CD4-positive, alpha-beta T cell treated with Interleukin-4 for 1 hour (primary cell): ENCODE measurements at regions not wholly inside any gene's neighbourhood (a gene's known extent, or its start where the extent isn't known, plus 50 kb on each side); places are given as distances from the start of the nearest gene placed in this dataset.
"Not testable (repeated sequence)": the region's sequence is repeated elsewhere in the genome, so short reads cannot be mapped to it uniquely, and the experiment has no call there.

Experiments
- DNase-seq, 2 donors: peaks; one replicate each; pipeline ENCODE4 v3.0.0-alpha.2; 2020 to 2022

DNA sequence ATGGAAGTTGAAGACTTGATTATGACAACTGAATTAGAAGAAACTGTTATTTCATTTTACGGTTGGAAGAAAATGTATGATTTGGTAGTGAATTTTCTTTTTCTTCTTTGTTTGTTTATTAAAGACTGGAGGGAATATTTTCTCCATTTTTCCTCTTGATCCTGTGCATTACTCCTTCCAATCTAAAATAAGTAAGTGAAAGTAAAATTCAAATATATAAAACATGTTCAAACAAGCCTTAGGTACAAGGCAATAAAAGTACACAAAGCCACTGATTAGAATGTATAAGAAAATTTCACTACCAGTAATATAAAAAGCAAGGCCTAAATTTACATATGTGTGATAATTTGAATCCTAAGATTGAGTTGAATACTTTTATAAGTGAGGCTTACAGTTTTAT is 181.2 kb upstream of the MME start:
- DNase-seq = no peak

GRCh38 chr3:154898443-154898842 is 181.7 kb upstream of the MME start:
- DNase-seq = no peak

DNA sequence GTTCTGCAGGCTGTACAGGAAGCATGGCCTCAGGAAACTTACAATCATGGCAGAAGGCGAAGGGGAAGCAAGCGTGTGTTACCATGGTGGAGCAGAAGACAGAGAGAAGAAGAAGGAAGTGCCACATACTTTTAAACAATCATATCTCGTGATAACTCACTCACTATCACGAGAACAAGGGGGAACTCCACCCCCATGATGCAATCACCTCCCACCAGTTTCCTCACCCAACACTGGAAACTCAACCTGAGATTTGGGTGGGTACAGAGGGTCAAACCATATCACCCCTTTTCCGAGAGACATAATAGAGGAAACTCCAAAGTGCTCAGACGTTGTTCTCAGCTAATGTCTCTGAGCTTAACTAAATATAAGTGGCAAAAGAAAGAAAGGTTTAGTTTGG is 186.3 kb upstream of the MME start:
- no peak for DNase-seq

GRCh38 chr3:154889227-154889634 is 190.9 kb upstream of the MME start:
- DNase-seq = no peak

- no peak for DNase-seq
Observed at GRCh38 chr3:154887869-154888268, 192.2 kb upstream of the MME start.

GRCh38 chr3:154886437-154886836 is 193.7 kb upstream of the MME start:
- no peak for DNase-seq

DNA sequence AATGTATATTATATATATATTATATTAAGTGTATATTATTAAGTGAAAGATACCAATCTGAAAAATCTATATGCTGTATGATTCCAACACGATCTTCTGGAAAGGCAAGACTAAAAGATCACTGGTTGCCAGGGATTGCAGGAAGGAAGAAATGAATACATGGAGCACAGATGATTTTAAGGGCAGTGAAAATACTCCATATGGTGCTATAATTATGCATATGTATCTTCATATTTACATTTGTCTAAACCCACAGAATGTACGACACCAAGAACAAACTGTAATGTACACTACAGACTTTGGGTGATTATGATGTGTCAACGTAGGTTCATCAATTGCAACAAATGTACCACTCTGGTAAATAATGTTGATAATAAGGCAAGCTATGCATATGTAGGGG is 194.7 kb upstream of the MME start:
- DNase-seq = no peak

DNA sequence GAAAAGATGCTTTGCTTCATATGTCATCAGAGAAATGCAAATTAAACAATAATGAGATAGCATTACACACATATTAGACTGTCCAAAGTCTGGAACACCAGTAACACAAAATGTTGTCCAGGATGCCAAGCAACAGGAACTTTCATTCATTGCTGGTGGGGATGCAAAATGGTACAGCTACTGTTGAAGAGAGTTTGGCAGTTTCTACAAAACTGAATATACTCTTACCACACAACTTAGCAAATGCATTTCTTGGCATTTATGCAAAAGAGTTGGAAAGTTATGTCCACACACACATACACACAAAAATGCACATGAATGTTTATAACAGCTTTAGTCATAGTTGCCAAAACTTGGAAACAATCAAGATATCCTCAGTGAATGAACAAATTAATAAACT is 195.2 kb upstream of the MME start:
- DNase-seq = no peak

- DNase-seq = no peak
Observed at GRCh38 chr3:154875142-154875541, 205.0 kb upstream of the MME start.

- DNase-seq = no peak
Observed at GRCh38 chr3:154872696-154873095, 207.4 kb upstream of the MME start.

DNA sequence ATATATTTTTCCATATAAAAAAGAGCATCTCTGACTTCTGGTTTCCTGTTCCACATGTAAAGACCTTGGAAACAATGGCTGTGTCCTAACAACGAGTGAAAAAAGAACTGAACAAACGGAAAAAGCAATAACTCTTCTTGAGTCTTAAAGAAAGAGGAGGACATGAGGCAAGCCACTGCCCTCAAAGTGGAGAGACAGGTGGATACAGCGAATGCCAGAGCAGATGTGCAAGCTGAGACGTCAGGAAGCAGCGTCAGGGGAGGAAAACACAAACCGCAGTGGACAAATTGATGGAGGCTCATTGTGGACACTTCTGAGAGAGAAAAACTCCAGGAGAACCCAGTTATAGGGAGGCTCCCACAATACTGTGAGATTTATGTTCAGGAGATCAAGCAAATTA is 208.0 kb upstream of the MME start:
- DNase-seq = no peak

- DNase-seq = no peak
Observed at GRCh38 chr3:154864947-154865346, 215.2 kb upstream of the MME start.

DNA sequence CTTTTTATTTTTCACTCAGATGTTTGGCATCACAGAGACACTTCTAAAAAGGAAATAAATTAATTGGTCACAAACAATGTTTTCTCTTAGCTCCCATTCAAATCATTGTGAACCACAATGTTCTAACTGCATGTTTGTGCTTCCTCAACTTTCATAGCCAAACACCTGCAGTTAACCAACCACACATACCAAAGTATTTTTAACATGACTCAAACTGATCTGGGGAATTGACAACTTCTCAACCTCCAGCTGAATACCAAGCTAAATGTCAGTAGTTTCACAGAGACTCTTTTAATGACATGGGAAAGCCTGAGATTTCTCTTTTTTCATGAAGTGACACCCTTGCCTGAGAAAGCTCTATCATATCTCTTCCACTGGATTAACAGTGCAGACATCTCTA is 217.9 kb upstream of the MME start:
- no peak for DNase-seq

DNA sequence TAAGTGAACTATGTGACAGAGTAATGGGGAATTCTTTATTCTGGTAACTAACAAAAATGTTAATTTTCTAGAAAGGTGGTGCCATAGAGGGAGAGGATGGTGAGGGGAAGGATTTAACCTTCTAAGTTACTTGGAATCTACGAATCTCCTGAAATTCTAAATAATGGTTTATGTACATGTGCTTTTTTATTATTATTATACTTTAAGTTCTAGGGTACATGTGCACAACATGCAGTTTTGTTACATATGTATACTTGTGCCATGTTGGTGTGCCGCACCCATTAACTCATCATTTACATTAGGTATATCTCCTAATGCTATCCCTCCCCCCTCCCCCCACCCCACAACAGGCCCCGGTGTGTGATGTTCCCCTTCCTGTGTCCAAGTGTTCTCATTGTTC is 227.1 kb upstream of the MME start:
- DNase-seq = not testable (repeated sequence)

GRCh38 chr3:154852515-154852914 is 227.6 kb upstream of the MME start:
- DNase-seq = no peak

- DNase-seq = no peak
Observed at GRCh38 chr3:154851644-154852043, 228.5 kb upstream of the MME start.

DNA sequence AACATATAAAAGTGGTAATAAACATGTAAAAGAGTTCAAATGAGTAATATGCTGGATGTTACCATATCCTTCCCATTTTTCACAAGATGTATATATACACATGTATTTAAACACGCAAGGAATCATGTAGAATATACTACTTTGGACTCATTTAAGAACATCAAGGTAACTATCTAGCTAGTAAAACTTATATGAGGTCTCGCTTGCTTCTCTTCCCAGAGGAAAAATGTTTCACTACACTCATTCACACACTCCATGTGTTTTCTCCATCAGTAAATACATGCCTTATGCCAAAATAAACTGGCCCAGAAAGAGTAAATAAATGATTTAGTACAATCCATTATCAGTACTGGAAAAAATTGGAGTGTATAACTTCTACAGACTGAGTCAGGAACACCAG is 229.2 kb upstream of the MME start:
- DNase-seq = no peak

DNA sequence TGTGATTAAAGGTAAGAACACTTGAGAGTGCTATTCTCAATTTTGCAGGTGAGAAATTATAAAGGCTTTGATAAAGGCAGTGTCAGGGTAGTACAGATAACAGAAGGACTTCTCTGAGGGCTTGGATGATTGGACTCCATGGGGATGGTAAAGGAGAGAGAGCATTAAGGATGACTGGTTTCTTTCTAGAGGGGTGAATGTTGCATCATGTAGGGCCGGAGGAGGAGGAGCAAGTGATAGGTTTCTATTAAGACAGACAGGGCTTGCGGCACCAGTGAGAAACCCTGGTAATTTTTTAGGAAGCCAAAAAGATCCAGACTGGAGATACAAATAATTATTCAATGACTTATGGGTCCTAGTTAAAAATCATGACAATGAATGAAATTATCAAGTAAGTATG is 230.7 kb upstream of the MME start:
- no peak for DNase-seq

- no peak for DNase-seq
Observed at GRCh38 chr3:154844863-154845262, 235.3 kb upstream of the MME start.

DNA sequence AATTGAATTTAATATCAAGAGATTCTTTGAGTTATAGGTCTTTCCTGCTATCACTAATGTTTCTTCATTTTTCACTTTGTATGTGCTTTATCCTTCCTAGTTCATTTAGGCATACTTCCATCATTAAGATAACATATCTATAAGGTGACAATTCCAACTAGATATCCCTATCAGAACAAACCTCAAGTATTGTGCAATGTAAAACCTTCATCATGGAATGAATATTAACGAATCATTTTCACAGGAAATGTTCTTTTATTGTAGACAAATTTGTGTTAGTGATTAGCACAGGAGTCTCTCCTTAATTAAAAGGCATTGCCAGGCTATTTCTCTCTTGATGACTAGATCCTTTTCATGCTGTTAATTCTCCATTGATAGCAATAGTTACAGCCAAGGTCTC is 236.5 kb upstream of the MME start:
- DNase-seq = no peak

DNA sequence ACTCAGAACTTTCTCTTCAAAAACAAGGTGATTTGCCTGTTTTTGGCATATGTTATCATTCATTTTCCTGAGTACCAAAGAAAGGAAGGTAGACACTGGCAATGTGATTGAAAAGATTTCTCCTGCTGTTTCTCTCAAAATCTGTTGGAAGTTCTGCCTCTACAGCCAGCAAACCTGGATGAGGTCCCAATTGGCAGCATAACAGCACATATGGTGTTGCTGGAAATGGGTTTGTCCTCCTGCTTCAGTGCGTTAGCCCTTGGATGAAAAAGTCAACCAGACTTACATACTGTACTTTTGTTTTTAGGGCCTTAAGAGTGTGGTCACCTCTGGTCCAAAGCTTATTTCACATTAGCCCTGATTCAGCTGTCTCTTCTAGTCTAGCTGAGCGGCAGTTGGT is 237.6 kb upstream of the MME start:
- no peak for DNase-seq

DNA sequence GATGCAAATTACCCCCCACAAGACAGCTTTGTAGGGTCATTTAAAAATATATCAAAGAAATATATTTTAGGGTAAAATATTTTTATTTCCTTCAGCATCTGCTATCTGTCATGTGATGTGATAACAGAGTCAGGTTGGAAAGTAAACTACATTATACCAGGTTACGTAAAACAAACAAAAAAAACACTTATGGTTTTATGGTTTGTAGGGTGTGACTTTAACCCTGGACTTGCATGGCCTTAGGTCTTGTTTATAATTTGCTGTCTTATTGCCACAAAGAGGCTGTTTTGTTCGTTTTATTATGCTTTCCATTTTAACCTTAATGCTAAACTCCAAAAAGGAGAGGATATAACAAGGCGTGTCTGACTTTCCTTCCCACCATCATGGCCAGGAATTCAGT is 244.5 kb upstream of the MME start:
- no peak for DNase-seq

GRCh38 chr3:154834831-154835230 is 245.3 kb upstream of the MME start:
- DNase-seq = not testable (repeated sequence)

- no peak for DNase-seq
Observed at GRCh38 chr3:154829929-154830328, 250.2 kb upstream of the MME start.

DNA sequence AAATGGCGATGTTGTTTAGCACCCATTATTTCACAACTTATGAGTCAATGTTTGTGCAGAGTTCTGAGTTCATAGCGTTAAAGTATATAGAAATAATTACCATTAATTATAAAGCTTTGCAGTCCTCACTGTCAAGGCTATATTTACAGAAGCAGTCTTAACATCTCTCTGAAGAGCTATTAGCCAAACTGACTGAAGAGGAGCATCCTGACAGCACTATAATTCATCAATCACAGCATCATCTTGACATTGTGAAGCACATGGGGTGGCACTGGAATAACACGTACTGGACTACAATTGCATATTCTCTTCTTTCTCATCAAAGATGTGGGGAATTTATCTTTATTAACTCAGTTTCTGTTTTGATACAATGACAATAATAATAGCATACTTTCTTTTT is 260.6 kb upstream of the MME start:
- DNase-seq = no peak

DNA sequence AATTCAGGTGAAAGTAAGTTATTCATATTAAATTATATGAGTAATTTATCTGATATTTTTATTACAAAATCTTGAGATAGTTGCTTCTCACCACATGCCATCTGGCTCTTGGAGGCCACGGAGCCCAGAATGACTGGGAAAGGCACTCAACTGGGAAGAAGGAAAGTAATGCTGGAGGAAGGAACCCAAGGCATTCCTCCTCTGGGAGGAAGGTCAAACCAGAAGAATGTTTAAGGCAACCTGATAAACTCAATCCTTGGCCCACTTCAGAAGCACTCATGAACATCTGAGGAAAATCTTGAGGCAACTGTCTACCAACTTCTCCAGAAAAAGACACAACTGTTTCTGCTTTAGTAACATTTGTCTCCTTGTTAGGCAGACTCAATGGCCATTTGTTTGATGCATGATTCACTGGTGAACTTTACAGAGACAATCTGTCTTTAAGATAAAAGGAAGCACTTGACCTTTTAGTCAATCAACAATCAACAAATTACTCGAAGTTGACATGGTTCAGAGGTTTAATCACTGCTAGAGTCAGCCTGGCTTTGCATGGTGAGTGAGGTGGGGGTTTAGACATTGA is 261.4 kb upstream of the MME start:
- no peak for DNase-seq
